Stimulated activated CD4-positive, alpha-beta T cell treated with anti-CD3 and anti-CD28 coated beads, Interleukin-1b, Interleukin-23, amount 100 ng/mL, for 4 hours (primary cell): ENCODE measurements at regions not wholly inside any gene's neighbourhood (a gene's known extent, or its start where the extent isn't known, plus 50 kb on each side); places are given as distances from the start of the nearest gene placed in this dataset.
A peak's percentile ranks its signal among the peaks of the same experiment; 100 is the strongest.

Experiments used
- DNase-seq, 2 donors: peaks; one replicate each; pipeline ENCODE4 v3.0.0-alpha.2; 2020; ENCODE audit warnings: low read depth in 2 of 2

- DNase-seq = no peak
Observed at GRCh38 chr1:9179463-9180110, 50.7 kb upstream of the GPR157 start.

DNA sequence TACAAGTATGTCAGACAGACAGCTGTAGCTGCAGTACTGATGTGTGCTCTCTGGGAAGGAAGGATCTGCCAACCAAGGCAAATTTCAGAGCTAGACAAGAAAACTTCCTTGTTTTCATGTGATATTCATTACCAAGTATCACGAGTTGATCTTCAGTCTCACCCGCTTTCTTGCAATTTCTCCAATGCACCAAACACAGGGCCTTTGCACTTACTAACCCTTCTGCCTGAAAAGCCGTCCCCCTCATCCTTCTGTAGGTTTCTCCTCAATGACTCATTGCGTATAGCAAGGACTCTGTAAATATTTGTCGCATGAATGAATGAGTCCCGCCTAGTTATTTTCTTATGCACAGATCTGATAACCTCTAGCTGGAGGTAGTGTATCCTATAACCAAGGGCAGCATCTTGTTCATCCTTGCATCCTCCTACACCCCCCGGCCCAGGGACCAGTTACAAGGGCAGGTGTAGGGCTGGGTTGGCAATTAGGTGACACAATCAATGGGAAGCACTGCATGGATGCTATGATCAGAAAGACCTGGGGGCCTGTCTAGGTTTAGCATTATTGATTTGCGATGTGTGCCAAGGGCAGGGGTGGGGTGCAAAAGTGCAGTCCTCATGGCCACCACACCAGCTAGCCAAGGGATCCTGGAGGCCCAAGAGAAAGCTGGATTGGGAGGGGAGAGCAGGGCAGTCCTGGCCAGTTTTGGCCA, 51.4 kb upstream of the GPR157 start:
- no peak for DNase-seq

DNA sequence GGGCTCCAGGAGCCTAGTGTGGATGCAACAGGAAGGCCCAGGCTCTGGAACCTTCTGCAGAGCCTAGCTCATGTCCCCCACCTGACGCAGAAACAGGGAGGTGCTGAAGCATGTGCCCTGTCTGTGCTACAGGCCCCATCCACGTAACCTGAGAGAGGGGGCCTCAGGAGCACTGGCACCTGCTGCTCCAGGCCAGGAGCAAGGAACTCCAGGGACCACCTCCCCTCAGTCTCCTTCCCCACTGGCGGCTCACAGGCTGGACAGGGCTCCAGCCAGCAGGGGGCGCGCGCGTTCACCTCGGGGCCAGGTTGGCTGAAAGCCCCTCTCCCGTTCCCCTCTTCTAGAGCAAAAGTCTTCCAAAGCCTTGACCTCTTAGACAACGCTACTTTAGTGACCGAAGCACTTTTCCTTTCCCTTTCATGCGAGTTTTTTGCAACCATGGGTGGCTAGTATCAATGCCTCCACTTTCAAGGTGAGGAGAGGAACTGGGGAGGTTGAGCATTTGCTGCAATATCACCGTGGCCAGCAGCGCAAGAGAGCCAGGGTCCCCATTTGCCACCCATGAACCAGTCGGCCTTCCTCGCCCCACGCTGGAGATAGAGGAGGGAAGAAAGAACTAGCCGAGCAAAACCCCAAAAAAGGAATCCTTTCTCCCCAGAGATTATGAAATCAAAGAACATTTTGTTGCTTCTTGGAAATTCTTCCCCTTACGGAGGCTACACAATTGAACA, 52.4 kb upstream of the GPR157 start:
- peak; percentile 67 to 77 for DNase-seq

- no peak for DNase-seq
Observed at GRCh38 chr1:9181990-9182783, 52.4 kb upstream of the H6PD start.

DNA sequence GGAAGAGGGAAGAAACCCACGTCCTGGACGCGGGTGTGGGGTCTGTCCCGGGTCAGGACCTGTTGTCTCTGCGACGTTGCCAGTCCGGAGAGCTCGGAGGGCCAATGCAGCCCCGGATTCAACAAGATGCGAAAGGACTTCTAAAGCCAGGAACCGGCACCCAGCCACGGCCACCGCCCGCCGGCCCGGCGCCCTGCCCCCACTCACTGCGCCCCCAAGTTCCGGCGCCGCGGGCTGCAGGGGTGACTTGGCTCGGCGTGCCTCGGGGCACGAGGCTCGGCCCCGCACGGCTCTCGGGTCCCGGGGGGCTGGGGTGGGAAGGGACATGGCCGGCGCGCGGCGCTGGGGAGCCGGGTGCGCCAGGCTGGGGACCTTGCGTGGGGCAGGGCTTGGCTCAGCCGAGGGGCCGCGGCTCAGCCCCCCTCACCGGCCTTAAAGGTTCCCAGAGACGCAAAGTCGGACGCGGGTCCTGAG, 51.8 kb upstream of the H6PD start:
- DNase-seq = no peak

DNA sequence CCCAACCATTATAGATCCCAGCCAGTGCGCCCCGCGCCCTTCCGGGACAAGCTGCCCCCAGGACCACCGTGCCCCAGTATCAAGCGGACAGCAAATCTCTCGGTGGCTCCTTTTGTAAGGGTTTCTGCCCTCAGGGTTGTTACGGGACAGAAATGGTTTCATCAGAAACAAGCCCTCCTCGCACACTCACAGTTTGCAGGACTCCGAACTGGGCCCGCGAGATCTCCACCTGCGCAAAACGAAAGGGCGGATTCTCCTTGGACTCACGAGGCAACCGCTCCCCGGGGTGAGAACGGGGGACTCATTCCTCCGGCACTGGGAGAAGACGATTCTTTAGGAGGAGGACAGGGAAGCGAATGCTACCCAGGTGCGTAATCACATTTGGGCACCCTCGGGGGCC, 51.1 kb upstream of the H6PD start:
- DNase-seq = no peak

- DNase-seq = no peak
Observed at GRCh38 chr1:9183898-9184297, 50.7 kb upstream of the H6PD start.

GRCh38 chr1:9184749-9185148, 49.8 kb upstream of the H6PD start:
- DNase-seq = no peak
